PFSK-1 (cell line): ENCODE measurements at regions not wholly inside any gene's neighbourhood (a gene's known extent, or its start where the extent isn't known, plus 50 kb on each side); places are given as distances from the start of the nearest gene placed in this dataset.

Source experiments
- FOXP2 ChIP-seq: optimal IDR thresholded peaks from 2 replicates; pipeline ENCODE3; 2011; ENCODE audit warnings: borderline replicate concordance, control low read depth, inconsistent platforms; ENCODE audit not compliant: insufficient read depth; ENCODE audit errors: extremely low read length, extremely low read depth
- POLR2AphosphoS5 ChIP-seq: IDR thresholded peaks from 2 replicates; pipeline ENCODE4 v1.6.1; 2012; ENCODE audit warnings: low read depth, mild to moderate bottlenecking, control low read depth, low read length, moderate library complexity
- SIN3A ChIP-seq: IDR thresholded peaks from 2 replicates; pipeline ENCODE4 v1.6.1; 2012; ENCODE audit warnings: mild to moderate bottlenecking, low read length, moderate library complexity, borderline replicate concordance; ENCODE audit not compliant: insufficient read depth
- TAF1 ChIP-seq: IDR thresholded peaks from 2 replicates; pipeline ENCODE4 v1.6.1; 2012; ENCODE audit warnings: low read length, control low read depth, borderline replicate concordance; ENCODE audit not compliant: insufficient read depth
- TF ChIP-seq, protein P1 (sequence below), 2 experiments: IDR thresholded peaks; 2 replicates each; pipeline versions ENCODE4 v1.6.1 to v1.8.0; 2011 to 2012; ENCODE audit warnings: low read depth in 2 of 2, low read length in 2 of 2, control low read depth in 1 of 2, inconsistent platforms in 1 of 2, mild to moderate bottlenecking in 1 of 2, moderate library complexity in 1 of 2; ENCODE audit not compliant: insufficient read depth in 1 of 2

DNA sequence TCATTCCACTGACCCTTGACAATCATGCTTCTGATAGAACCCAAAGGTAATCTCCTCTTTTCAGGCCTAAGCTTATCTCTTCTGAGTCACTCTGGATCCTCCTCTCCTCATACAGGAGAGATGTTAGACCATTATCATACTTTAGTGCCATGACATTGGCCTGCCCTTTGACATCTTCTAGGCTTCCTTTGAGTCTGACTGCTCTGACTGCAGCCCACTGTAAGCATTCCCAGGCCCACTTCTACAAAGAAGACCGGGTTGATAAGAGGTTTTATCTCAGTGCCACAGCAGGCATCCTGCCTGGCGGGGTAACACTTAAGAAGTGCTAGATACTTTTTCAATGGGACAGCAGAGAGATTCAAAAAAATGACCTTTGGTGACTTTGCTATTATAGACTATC lies 438.0 kb downstream of the KCNA4 start:
- TF ChIP-seq, protein P1, sequence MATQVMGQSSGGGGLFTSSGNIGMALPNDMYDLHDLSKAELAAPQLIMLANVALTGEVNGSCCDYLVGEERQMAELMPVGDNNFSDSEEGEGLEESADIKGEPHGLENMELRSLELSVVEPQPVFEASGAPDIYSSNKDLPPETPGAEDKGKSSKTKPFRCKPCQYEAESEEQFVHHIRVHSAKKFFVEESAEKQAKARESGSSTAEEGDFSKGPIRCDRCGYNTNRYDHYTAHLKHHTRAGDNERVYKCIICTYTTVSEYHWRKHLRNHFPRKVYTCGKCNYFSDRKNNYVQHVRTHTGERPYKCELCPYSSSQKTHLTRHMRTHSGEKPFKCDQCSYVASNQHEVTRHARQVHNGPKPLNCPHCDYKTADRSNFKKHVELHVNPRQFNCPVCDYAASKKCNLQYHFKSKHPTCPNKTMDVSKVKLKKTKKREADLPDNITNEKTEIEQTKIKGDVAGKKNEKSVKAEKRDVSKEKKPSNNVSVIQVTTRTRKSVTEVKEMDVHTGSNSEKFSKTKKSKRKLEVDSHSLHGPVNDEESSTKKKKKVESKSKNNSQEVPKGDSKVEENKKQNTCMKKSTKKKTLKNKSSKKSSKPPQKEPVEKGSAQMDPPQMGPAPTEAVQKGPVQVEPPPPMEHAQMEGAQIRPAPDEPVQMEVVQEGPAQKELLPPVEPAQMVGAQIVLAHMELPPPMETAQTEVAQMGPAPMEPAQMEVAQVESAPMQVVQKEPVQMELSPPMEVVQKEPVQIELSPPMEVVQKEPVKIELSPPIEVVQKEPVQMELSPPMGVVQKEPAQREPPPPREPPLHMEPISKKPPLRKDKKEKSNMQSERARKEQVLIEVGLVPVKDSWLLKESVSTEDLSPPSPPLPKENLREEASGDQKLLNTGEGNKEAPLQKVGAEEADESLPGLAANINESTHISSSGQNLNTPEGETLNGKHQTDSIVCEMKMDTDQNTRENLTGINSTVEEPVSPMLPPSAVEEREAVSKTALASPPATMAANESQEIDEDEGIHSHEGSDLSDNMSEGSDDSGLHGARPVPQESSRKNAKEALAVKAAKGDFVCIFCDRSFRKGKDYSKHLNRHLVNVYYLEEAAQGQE (IDR thresholded peaks at IDR 0.05; ENCODE audit: insufficient read depth in 1 of 2, low read depth in 2 of 2, low read length in 2 of 2): no peak
- no peak for TF ChIP-seq SIN3A
- no peak for TF ChIP-seq POLR2AphosphoS5
- TF ChIP-seq FOXP2: no peak
- TF ChIP-seq TAF1: no peak

DNA sequence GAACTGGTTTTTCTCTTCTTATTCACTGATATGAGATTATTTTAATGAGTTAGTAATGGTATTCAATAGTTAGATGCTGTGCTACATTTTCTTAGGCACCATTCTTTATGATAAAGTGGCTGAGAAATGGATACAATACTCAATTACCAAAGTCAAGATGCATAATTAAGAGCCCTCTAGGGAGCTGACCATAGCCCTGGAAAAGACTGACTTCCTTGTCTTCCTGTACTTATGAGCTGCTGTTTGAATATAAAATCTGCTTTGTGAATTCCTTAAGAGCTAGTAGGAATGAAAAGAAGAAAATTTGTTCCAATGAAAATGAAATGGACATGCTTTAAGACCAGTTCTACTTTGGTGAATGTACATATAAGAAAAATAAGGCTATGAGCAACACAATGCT lies 452.3 kb downstream of the KCNA4 start:
- TF ChIP-seq, protein P1 (IDR thresholded peaks at IDR 0.05; ENCODE audit: insufficient read depth in 1 of 2, low read depth in 2 of 2, low read length in 2 of 2): no peak
- TF ChIP-seq FOXP2 (no peak), SIN3A (no peak)

DNA sequence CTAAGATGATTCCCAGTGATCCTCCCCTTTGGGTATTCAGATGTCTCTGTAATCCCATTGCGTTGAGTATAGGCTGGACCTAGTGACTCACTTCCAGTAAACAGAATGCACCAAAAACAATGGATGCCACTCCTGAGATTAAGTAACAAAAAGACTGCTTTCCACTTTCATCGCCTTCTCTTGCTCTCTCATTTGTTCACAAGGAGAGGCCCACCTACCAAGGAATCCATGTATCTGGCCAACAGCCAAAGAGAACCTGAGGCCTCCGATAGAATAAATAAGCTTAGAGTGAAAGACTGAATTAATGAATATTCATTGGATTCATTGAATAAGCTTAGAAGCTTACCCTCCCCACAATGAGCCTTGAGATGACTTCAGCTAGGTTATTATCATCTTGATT lies 454.6 kb downstream of the KCNA4 start:
- no peak for TF ChIP-seq FOXP2

DNA sequence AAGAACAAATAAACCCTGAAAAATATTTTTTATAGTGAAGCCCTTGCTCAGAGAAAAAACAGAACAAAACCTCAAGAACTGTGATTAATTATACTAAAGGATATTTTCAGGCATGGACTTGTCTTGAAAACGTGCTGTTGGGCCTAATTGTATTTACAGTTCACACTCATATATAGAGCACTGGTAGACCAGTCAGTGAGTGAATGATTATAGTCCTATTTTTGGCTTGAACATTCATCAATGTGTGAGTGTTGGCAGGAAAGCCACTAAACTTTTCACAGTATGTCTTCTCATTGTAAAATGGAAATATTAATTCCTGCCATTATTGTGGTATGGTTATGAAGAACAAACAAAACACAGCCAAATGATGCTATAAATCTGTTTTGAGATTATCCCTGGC lies 462.8 kb downstream of the KCNA4 start:
- TF ChIP-seq TAF1: no peak
- TF ChIP-seq, protein P1 (IDR thresholded peaks at IDR 0.05; ENCODE audit: insufficient read depth in 1 of 2, low read depth in 2 of 2, low read length in 2 of 2): no peak

DNA sequence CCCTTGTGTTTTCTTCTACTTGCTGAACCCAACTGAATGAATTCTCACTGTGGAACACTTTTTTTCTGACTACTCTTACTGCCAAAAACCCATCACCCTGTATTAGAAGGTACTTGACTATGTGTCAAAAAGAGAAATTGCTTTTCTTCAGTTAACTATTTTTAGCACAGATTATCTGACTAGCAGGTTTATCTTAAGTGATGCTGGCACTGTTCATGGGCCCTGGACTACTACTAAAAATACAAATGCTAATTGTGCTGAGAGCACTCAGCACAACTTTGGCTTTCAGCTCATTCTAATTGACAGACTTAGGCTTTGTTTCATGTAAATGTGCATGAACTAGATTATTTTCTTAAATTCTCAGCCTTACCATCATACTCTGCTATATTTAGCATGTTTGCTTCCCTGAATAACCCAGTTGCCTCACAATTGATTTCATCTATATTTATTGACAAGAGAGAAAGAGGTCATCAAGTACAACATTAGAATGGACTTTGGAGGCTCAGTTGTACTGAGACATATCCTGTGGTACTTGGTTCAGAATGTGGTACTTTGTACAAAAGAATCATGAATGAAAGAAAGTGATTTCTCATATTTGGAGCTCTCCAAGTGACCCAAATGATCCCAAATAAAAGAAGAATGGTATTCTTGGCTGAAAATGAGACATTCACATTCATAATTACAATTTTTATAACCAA lies 478.3 kb downstream of the KCNA4 start:
- TF ChIP-seq SIN3A (no peak), POLR2AphosphoS5 (no peak), TAF1 (no peak), FOXP2 (no peak)
- TF ChIP-seq, protein P1 (IDR thresholded peaks at IDR 0.05; ENCODE audit: insufficient read depth in 1 of 2, low read depth in 2 of 2, low read length in 2 of 2): no peak
